ENCODE measurements at regions not wholly inside any gene's neighbourhood (a gene's known extent, or its start where the extent isn't known, plus 50 kb on each side); places are given as distances from the start of the nearest gene placed in this dataset.

- TF ChIP-seq CTCF (IDR thresholded peaks at IDR 0.05; ENCODE audit: low read length) (no peak), EZH2 (optimal IDR thresholded peaks at IDR 0.05; ENCODE audit: low read depth, low read length) (no peak)
Measured at GRCh38 chr15:46892621-46893160, 824.6 kb upstream of the SEMA6D start.

Data from MM.1S (cell line).